H9 (cell line): ENCODE measurements at regions not wholly inside any gene's neighbourhood (a gene's known extent, or its start where the extent isn't known, plus 50 kb on each side); places are given as distances from the start of the nearest gene placed in this dataset.

Experiments
- DNase-seq: peaks from one replicate; pipeline ENCODE4 v3.0.0-alpha.2; 2017
- H2AFZ ChIP-seq: one replicate; pipeline ENCODE4 v1.6.1; 2013; ENCODE audit warnings: mild to moderate bottlenecking, low read length, control low read depth, moderate library complexity
- H2AK5ac ChIP-seq: 2 replicates; pipeline ENCODE4 v1.6.1; 2013; ENCODE audit warnings: low read length, control low read depth, mixed read lengths; ENCODE audit not compliant: insufficient read length
- H2BK120ac ChIP-seq: one replicate; pipeline ENCODE4 v1.6.1; 2013; ENCODE audit warnings: low read depth, mild to moderate bottlenecking, low read length, control low read depth, inconsistent platforms; ENCODE audit not compliant: poor library complexity, severe bottlenecking
- H2BK12ac ChIP-seq: 2 replicates; pipeline ENCODE4 v1.6.1; 2013; ENCODE audit warnings: low read length, control low read depth, mixed read lengths, low read depth; ENCODE audit not compliant: insufficient read length
- H2BK15ac ChIP-seq: 2 replicates; pipeline ENCODE4 v1.6.1; 2013; ENCODE audit warnings: low read depth, low read length, control low read depth
- H2BK20ac ChIP-seq: one replicate; pipeline ENCODE4 v1.6.1; 2013; ENCODE audit warnings: low read depth, mild to moderate bottlenecking, low read length, control low read depth, inconsistent platforms; ENCODE audit not compliant: poor library complexity, severe bottlenecking
- H2BK5ac ChIP-seq: 2 replicates; pipeline ENCODE4 v1.6.1; 2013; ENCODE audit warnings: low read length, control low read depth, mixed read lengths; ENCODE audit not compliant: insufficient read length
- H3K14ac ChIP-seq: 2 replicates; pipeline ENCODE4 v1.6.1; 2013; ENCODE audit warnings: low read length, control low read depth; ENCODE audit not compliant: insufficient read depth
- H3K18ac ChIP-seq: 2 replicates; pipeline ENCODE4 v1.6.1; 2013; ENCODE audit warnings: low read depth, mild to moderate bottlenecking, mixed read lengths, low read length, control low read depth; ENCODE audit not compliant: insufficient read length
- H3K23ac ChIP-seq: 2 replicates; pipeline ENCODE4 v1.6.1; 2013; ENCODE audit warnings: low read length, control low read depth, mixed read lengths, low read depth; ENCODE audit not compliant: insufficient read length
- H3K23me2 ChIP-seq: 2 replicates; pipeline ENCODE4 v1.6.1; 2013; ENCODE audit warnings: low read depth, mild to moderate bottlenecking, mixed read lengths, low read length, control low read depth; ENCODE audit not compliant: insufficient read length, poor library complexity, severe bottlenecking
- H3K27ac ChIP-seq: 2 replicates; pipeline ENCODE4 v1.5.1; 2013; ENCODE audit warnings: low read length, control low read depth, mixed read lengths, low read depth; ENCODE audit not compliant: insufficient read length
- H3K27me3 ChIP-seq: 2 replicates; pipeline ENCODE4 v1.6.1; 2013; ENCODE audit warnings: low read length, control low read depth, inconsistent platforms; ENCODE audit not compliant: insufficient read depth
- H3K4ac ChIP-seq: 2 replicates; pipeline ENCODE4 v1.6.1; 2013; ENCODE audit warnings: low read depth, mild to moderate bottlenecking, control low read depth, inconsistent platforms, low read length, moderate library complexity
- H3K4me1 ChIP-seq: 2 replicates; pipeline ENCODE4 v1.6.1; 2013; ENCODE audit warnings: low read length, control low read depth, inconsistent platforms; ENCODE audit not compliant: insufficient read depth
- H3K4me2 ChIP-seq: 2 replicates; pipeline ENCODE4 v1.6.1; 2013; ENCODE audit warnings: low read length, control low read depth, mixed read lengths; ENCODE audit not compliant: insufficient read length, insufficient read depth
- H3K56ac ChIP-seq: 2 replicates; pipeline ENCODE4 v1.6.1; 2013; ENCODE audit warnings: low read depth, mild to moderate bottlenecking, mixed read lengths, low read length, control low read depth; ENCODE audit not compliant: insufficient read length
- H3K79me1 ChIP-seq: 2 replicates; pipeline ENCODE4 v1.6.1; 2013; ENCODE audit warnings: low read depth, mild to moderate bottlenecking, moderate library complexity, low read length, control low read depth, inconsistent platforms; ENCODE audit not compliant: insufficient read depth, poor library complexity, severe bottlenecking
- H3K79me2 ChIP-seq: 2 replicates; pipeline ENCODE4 v1.6.1; 2013; ENCODE audit warnings: low read length, control low read depth, inconsistent platforms; ENCODE audit not compliant: insufficient read depth
- H3K9ac ChIP-seq: 2 replicates; pipeline ENCODE4 v1.6.1; 2013; ENCODE audit warnings: low read length, control low read depth, mixed read lengths; ENCODE audit not compliant: insufficient read length; ENCODE audit errors: extremely low read depth
- H3K9me3 ChIP-seq: one replicate; pipeline ENCODE4 v1.6.1; 2013; ENCODE audit warnings: low read depth, low read length, inconsistent platforms; ENCODE audit not compliant: control insufficient read depth
- H3T11ph ChIP-seq: one replicate; pipeline ENCODE4 v1.6.1; 2013; ENCODE audit warnings: mild to moderate bottlenecking, low read length, control low read depth, inconsistent platforms
- H4K20me1 ChIP-seq: one replicate; pipeline ENCODE4 v1.6.1; 2013; ENCODE audit not compliant: control insufficient read depth, insufficient read length, insufficient read depth
- H4K5ac ChIP-seq: 2 replicates; pipeline ENCODE4 v1.6.1; 2013; ENCODE audit warnings: low read depth, mild to moderate bottlenecking, mixed read lengths, low read length, control low read depth; ENCODE audit not compliant: insufficient read length
- H4K8ac ChIP-seq: replicated peaks from 2 replicates; pipeline ENCODE4 v1.6.1; 2013; ENCODE audit warnings: low read length, control low read depth, mixed read lengths, low read depth; ENCODE audit not compliant: insufficient read length
- H4K91ac ChIP-seq: 2 replicates; pipeline ENCODE4 v1.6.1; 2013; ENCODE audit warnings: low read depth, mild to moderate bottlenecking, moderate library complexity, mixed read lengths, low read length, control low read depth; ENCODE audit not compliant: insufficient read length
- H3K27ac Mint-ChIP-seq, 3 experiments: 2 replicates in 2 of 3; 3 replicates in 1 of 3; pipeline ENCODE4 v1.8.0; 2020 to 2021; ENCODE audit warnings: mixed read lengths in 3 of 3, mild to moderate bottlenecking in 1 of 3, moderate library complexity in 1 of 3
- H3K27me3 Mint-ChIP-seq: 2 replicates; pipeline ENCODE4 v1.8.0; 2021; ENCODE audit warnings: low read depth, mild to moderate bottlenecking, moderate library complexity, mixed read lengths
- H3K36me3 Mint-ChIP-seq, 3 experiments: 2 replicates in 2 of 3; 3 replicates in 1 of 3; pipeline ENCODE4 v1.8.0; 2020 to 2021; ENCODE audit warnings: low read depth in 3 of 3, mixed read lengths in 3 of 3; ENCODE audit not compliant: insufficient read depth in 1 of 3
- H3K4me1 Mint-ChIP-seq, 2 experiments: 2 replicates each; pipeline ENCODE4 v1.8.0; 2020; ENCODE audit warnings: mixed read lengths in 2 of 2
- H3K4me3 Mint-ChIP-seq, 2 experiments: 2 replicates in 1 of 2; 3 replicates in 1 of 2; pipeline ENCODE4 v1.8.0; 2020 to 2021; ENCODE audit warnings: mild to moderate bottlenecking in 2 of 2, mixed read lengths in 2 of 2, moderate library complexity in 1 of 2
- H3K9me3 Mint-ChIP-seq, 2 experiments: 2 replicates in 1 of 2; 3 replicates in 1 of 2; pipeline ENCODE4 v1.8.0; 2020; ENCODE audit warnings: mild to moderate bottlenecking in 2 of 2, mixed read lengths in 2 of 2, moderate library complexity in 1 of 2
- CTCF ChIP-seq: fragments of 200-600 bp; sonication (generic); conservative IDR thresholded peaks from 3 replicates; pipeline ENCODE4 v1.8.0; 2021; ENCODE audit warnings: antibody characterized with exemption, mild to moderate bottlenecking
- WGBS: extraction: QIAGEN DNeasy Blood & Tissue Kit; methylation state at CpG from one replicate; pipeline ENCODE4 v1.1.7; 2013; ENCODE audit warnings: missing lambda C conversion rate, low lambda C conversion rate, mixed read lengths; ENCODE audit not compliant: insufficient read length; ENCODE audit errors: extremely low coverage; 5-methylcytosine and 5-hydroxymethylcytosine counted together

GRCh38 chr3:69539134-69539533 is 153.2 kb upstream of the FRMD4B start:
- H2BK120ac ChIP-seq: no peak overlapping the region
- H3K23ac ChIP-seq: no peak overlapping the region
- no peak for DNase-seq
- no peak overlapping the region for H2BK15ac ChIP-seq
- Mint-ChIP-seq H3K9me3 (peaks cover 0 to 4% of the 10 kb centered on the region in 2 experiments; a peak in 2 of 5 replicates), H3K36me3 (no peaks in the 10 kb centered on the region), H3K27ac (no peak overlapping the region), H3K27me3 (peaks cover 44% of the 10 kb centered on the region), H3K4me1 (peaks cover 16 to 18% of the 10 kb centered on the region in 2 experiments), H3K4me3 (no peak overlapping the region)
- no peak overlapping the region for H4K91ac ChIP-seq
- H3T11ph ChIP-seq: no peak overlapping the region
- H3K9ac ChIP-seq: no peak overlapping the region
- no peak overlapping the region for H3K14ac ChIP-seq
- no peak for TF ChIP-seq CTCF
- no peak overlapping the region for H2BK5ac ChIP-seq
- H2AK5ac ChIP-seq: no peak overlapping the region
- no peak overlapping the region for H3K4me2 ChIP-seq
- H4K20me1 ChIP-seq: no peaks in the 10 kb centered on the region
- peaks cover 12% of the 10 kb centered on the region for H3K23me2 ChIP-seq
- H3K79me2 ChIP-seq: no peaks in the 10 kb centered on the region
- H3K27me3 ChIP-seq: peaks cover 3% of the 10 kb centered on the region; the same call in 1 of the 2 replicates
- H2BK20ac ChIP-seq: no peak overlapping the region
- no peak overlapping the region for H3K18ac ChIP-seq
- no peaks in the 10 kb centered on the region for H3K4me1 ChIP-seq
- H4K8ac ChIP-seq: no peak overlapping the region
- no peak overlapping the region for H3K4ac ChIP-seq
- no peak overlapping the region for H4K5ac ChIP-seq
- H2AFZ ChIP-seq: no peak overlapping the region
- no peak overlapping the region for H3K56ac ChIP-seq
- no peaks in the 10 kb centered on the region for H3K79me1 ChIP-seq
- no CpG with 5 or more reads among the region's 2 CpGs for WGBS
- H3K9me3 ChIP-seq: no peaks in the 10 kb centered on the region
- no peak overlapping the region for H3K27ac ChIP-seq
- no peak overlapping the region for H2BK12ac ChIP-seq
